SK-N-SH treated with all-trans-retinoic acid at 6 μM for 48 hours (cell line): ENCODE measurements at regions not wholly inside any gene's neighbourhood (a gene's known extent, or its start where the extent isn't known, plus 50 kb on each side); places are given as distances from the start of the nearest gene placed in this dataset.
"Not testable (repeated sequence)": the region's sequence is repeated elsewhere in the genome, so short reads cannot be mapped to it uniquely, and the experiment has no call there.

Experiments
- ATAC-seq: fragments of 200-7000 bp; cut with Tn5 transposase; 3 replicates; pipeline ENCODE4 v1.9.1; 2020; ENCODE audit warnings: mild to moderate bottlenecking, moderate library complexity
- BACH2 ChIP-seq: fragments of 250-450 bp; sonication (Bioruptor Pico); IDR thresholded peaks from 2 replicates; pipeline ENCODE4 v1.9.0; 2021; ENCODE audit warnings: mild to moderate bottlenecking, borderline replicate concordance
- CSDC2 ChIP-seq: fragments of 250-450 bp; sonication (Bioruptor Pico); IDR thresholded peaks from 2 replicates; pipeline ENCODE4 v1.5.0; 2020; ENCODE audit warnings: mild to moderate bottlenecking, moderate library complexity
- ESRRG ChIP-seq: fragments of 250-450 bp; sonication (Bioruptor Pico); IDR thresholded peaks from 2 replicates; pipeline ENCODE4 v1.6.1; 2021; ENCODE audit warnings: mild to moderate bottlenecking
- ISL1 ChIP-seq: fragments of 250-450 bp; sonication (Bioruptor Pico); IDR thresholded peaks from 2 replicates; pipeline ENCODE4 v2.1.2; 2022; ENCODE audit warnings: mild to moderate bottlenecking, moderate library complexity
- OSR1 ChIP-seq: fragments of 250-450 bp; sonication (Bioruptor Pico); IDR thresholded peaks from 2 replicates; pipeline ENCODE4 v1.8.0; 2022; ENCODE audit warnings: moderate library complexity, mild to moderate bottlenecking, inconsistent platforms
- PPARA ChIP-seq: fragments of 250-450 bp; sonication (Bioruptor Pico); IDR thresholded peaks from 2 replicates; pipeline ENCODE4 v1.5.0; 2020; ENCODE audit warnings: mild to moderate bottlenecking, borderline replicate concordance
- TCF4 ChIP-seq: fragments of 250-450 bp; sonication (Bioruptor Pico); IDR thresholded peaks from 2 replicates; pipeline ENCODE4 v1.8.0; 2021; ENCODE audit warnings: mild to moderate bottlenecking, moderate library complexity, borderline replicate concordance
- TOX ChIP-seq: fragments of 250-450 bp; sonication (Bioruptor Pico); IDR thresholded peaks from 2 replicates; pipeline ENCODE4 v1.8.0; 2021; ENCODE audit warnings: mild to moderate bottlenecking, moderate library complexity, borderline replicate concordance
- TF ChIP-seq, protein P1 (sequence below): fragments of 250-450 bp; sonication (Bioruptor Pico); IDR thresholded peaks from 2 replicates; pipeline ENCODE4 v1.8.0; 2021; ENCODE audit warnings: low read depth, mild to moderate bottlenecking, moderate library complexity, borderline replicate concordance
- TF ChIP-seq, protein P2 (sequence below): fragments of 250-450 bp; sonication (Bioruptor Pico); IDR thresholded peaks from 2 replicates; pipeline ENCODE4 v1.8.0; 2020; ENCODE audit warnings: mild to moderate bottlenecking, moderate library complexity, borderline replicate concordance
- TF ChIP-seq, protein P3 (sequence below): fragments of 250-450 bp; sonication (Bioruptor Pico); IDR thresholded peaks from 2 replicates; pipeline ENCODE4 v1.5.1; 2020; ENCODE audit warnings: low read depth, mild to moderate bottlenecking, moderate library complexity

DNA sequence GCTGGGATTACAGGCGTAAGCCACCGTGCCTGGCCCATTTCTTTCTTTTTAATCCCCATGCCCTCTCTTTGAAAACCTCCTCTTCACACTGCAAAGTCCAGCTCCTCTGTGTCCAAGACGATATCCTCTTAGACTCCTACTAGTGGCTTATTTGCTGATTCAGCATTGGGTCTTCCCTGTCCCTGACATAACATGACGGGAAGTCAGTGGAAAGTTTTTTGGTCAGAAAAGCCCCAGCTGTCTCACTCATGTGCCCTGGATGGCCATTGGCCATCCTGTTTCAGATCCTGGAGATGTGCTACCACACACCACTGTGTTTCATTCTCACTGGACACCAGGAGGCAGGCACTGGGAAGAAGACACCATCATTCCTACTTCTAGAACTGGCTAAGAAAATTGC lies 102.6 kb upstream of the MED13L start:
- TF ChIP-seq TCF4 (CRISPR knock-in tag) (no peak), ESRRG (no peak), TOX (CRISPR knock-in tag) (no peak), PPARA (no peak)
- TF ChIP-seq, all 23 proteins: peak for 0
- ATAC-seq: no peak

DNA sequence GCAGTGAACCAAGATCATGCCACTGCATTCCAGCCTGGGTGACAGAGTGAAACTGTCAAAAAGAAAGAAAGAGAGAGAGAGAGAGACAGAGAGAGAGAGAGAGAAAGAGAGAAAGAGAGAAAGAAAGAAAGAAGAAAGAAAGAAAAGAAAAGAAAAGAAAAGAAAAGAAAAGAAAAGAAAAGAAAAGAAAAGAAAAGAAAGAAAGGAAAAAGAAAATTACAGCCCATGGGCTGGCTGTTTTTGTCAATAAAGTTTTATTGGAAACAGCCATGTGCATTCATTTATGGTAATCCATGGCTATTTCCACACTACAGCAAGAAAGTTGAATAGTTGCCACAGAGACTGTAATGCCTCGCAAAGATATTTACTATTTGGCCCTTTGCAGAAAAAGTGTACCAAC lies 103.2 kb upstream of the MED13L start:
- not testable (repeated sequence) for ATAC-seq

DNA sequence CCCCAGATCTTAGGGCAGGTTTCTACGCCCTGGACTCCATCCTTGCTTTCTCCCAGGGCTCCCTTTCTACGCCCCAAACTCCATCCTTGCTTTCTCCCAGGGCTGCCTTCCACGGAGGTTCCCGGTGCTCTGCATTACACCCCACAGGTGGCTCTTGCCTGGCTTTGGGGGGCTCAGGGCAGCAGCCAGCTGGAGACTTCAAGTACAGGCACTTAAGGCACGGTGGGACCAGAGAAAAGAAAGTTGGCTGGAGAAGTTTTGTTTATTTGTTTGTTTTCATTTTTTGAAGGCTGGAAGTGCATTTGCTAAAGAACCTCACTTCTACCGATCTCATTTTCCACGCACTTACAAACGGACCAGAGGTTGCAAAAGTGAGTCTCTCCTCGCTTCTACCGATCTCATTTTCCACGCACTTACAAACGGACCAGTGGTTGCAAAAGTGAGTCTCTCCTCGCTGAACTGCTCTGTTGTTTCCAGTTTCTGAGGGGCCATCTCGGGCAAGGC lies 103.8 kb upstream of the MED13L start:
- no peak for ATAC-seq
- TF ChIP-seq TOX (CRISPR knock-in tag) (no peak), TCF4 (CRISPR knock-in tag) (no peak), OSR1 (CRISPR knock-in tag) (no peak), ISL1 (CRISPR knock-in tag) (no peak)

DNA sequence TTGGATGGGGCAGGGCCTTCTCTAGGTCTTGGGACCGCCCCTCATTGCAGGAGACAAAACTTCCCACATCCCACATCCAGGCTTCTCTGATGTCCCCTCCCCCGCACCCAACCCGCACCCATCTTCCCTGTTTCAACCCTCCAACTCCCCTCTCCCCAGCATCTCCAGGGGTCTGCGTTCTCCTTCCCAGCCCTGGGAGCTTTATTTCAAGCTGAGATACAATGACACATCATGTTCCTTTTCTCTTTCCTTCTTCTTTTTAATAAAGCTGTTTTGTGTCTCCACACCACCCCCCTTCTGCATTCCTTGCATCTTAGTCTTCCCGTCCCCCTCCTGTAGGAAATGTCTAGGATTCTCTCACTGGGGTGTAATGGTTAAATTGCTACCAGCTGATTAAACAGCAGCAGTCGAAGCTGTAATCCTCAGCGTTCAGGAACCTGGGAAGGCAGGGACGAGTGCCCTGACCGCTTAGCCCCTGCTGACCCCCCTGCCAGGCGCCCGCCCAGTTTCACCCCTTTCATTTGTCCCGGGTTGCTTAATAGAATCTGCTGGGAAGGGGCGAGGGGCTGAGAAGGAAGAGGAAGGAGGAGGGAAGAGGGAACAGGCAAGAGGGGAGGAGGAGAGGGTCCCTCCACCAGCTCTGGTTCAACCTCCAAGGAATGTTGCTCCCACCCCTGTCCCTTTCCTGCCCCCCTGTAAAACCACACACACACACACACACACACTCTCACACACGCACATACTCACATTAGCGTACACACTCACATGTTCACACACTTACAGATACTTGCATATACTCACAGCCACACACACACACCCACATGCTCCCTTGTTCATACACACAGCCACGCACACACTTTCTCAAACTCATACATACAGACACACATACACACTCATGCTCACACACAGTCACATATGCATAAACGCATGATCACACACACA lies 104.5 kb upstream of the MED13L start:
- TF ChIP-seq ESRRG (no peak), ISL1 (CRISPR knock-in tag) (peak; percentile 75), TCF4 (CRISPR knock-in tag) (0 out of 2 replicates have a peak, but pooled peaks have one; percentile 22), CSDC2 (CRISPR knock-in tag) (0 out of 2 replicates have a peak, but pooled peaks have one; percentile 56)
- TF ChIP-seq, protein P1, sequence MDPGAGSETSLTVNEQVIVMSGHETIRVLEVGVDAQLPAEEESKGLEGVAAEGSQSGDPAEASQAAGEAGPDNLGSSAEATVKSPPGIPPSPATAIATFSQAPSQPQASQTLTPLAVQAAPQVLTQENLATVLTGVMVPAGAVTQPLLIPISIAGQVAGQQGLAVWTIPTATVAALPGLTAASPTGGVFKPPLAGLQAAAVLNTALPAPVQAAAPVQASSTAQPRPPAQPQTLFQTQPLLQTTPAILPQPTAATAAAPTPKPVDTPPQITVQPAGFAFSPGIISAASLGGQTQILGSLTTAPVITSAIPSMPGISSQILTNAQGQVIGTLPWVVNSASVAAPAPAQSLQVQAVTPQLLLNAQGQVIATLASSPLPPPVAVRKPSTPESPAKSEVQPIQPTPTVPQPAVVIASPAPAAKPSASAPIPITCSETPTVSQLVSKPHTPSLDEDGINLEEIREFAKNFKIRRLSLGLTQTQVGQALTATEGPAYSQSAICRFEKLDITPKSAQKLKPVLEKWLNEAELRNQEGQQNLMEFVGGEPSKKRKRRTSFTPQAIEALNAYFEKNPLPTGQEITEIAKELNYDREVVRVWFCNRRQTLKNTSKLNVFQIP: no peak
- TF ChIP-seq, protein P2, sequence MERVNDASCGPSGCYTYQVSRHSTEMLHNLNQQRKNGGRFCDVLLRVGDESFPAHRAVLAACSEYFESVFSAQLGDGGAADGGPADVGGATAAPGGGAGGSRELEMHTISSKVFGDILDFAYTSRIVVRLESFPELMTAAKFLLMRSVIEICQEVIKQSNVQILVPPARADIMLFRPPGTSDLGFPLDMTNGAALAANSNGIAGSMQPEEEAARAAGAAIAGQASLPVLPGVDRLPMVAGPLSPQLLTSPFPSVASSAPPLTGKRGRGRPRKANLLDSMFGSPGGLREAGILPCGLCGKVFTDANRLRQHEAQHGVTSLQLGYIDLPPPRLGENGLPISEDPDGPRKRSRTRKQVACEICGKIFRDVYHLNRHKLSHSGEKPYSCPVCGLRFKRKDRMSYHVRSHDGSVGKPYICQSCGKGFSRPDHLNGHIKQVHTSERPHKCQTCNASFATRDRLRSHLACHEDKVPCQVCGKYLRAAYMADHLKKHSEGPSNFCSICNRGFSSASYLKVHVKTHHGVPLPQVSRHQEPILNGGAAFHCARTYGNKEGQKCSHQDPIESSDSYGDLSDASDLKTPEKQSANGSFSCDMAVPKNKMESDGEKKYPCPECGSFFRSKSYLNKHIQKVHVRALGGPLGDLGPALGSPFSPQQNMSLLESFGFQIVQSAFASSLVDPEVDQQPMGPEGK (CRISPR knock-in tag): peak; percentile 99
- TF ChIP-seq, protein P3, sequence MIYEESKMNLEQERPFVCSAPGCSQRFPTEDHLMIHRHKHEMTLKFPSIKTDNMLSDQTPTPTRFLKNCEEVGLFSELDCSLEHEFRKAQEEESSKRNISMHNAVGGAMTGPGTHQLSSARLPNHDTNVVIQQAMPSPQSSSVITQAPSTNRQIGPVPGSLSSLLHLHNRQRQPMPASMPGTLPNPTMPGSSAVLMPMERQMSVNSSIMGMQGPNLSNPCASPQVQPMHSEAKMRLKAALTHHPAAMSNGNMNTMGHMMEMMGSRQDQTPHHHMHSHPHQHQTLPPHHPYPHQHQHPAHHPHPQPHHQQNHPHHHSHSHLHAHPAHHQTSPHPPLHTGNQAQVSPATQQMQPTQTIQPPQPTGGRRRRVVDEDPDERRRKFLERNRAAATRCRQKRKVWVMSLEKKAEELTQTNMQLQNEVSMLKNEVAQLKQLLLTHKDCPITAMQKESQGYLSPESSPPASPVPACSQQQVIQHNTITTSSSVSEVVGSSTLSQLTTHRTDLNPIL (CRISPR knock-in tag): peak; percentile 94
- TF ChIP-seq, all 23 proteins: peak for 5
- ATAC-seq: peak; percentile 89

DNA sequence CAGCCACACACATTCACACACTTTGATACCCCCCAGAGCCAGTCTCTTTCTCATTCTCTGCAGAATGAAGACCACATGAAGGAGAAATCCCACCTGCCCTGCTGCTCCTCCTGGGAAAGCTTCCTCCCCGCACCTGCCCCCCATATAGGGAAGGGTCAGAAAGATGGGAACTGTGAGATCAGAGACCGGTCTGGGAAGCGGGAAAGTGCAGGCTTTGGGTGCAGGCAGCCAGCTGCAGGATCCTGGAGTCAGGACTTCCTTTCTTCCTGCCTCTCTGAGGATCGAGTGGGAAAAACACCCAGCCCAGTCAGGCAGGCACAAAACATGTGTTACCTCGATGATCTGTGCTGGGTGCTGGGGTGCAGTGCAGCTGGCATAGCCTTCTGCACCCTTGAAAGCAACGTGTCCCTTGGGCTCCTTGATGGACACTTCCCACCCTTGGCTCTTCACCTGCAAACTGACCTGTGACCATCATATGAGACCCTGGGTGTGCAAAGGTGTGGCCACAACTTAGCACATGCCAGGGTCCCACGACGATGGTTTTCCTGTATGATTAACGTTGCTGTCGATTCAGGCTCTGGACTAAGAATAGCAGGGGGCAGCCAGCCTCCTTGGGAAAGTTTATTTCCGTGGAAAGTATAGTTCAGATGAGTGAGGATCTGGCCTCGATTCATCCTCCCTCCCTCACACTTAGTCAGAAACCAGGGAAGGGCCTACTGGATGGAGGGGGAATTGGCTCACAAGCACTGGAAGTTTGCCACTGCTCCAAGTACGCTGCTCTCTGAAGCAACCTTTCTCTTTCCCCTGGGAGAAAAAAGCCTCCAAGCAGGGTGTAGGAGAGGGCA lies 105.4 kb upstream of the MED13L start:
- ATAC-seq: peak; percentile 76
- TF ChIP-seq ISL1 (CRISPR knock-in tag): 0 out of 2 replicates have a peak, but pooled peaks have one; percentile 10
- TF ChIP-seq, protein P2 (CRISPR knock-in tag): no peak
- TF ChIP-seq, all 23 proteins: peak for 1

DNA sequence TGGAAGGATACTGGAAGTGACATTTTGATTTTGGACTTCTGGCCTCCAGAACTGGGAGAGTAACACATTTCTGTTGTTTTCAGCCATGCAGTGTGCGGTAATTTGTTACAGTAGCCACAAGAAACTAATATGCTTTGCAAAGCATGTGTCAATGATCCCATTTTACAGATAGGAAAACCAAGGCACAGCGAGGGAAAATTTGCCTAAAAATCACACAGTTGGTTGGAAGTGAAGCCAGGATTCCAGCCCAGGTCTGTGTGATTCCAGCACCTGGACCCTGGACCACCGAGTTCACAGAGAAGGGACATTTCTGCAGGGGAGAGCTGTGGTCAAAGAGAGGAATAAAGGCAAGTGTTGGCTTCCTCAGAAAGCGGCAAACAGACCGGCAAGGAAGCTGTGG lies 106.7 kb upstream of the MED13L start:
- TF ChIP-seq BACH2 (CRISPR knock-in tag) (no peak), TCF4 (CRISPR knock-in tag) (no peak)
- no peak for ATAC-seq
